NT2/D1 (cell line): ENCODE measurements at regions not wholly inside any gene's neighbourhood (a gene's known extent, or its start where the extent isn't known, plus 50 kb on each side); places are given as distances from the start of the nearest gene placed in this dataset.

Source experiments
- DNase-seq: peaks from one replicate; pipeline ENCODE4 v3.0.0-alpha.2; 2011; ENCODE audit warnings: low read depth, low spot score
- H3K27me3 ChIP-seq: 2 replicates; pipeline ENCODE4 v1.6.0; 2011; ENCODE audit warnings: mild to moderate bottlenecking; ENCODE audit not compliant: insufficient read length, insufficient read depth
- H3K36me3 ChIP-seq: 2 replicates; pipeline ENCODE4 v1.6.1; 2011; ENCODE audit warnings: mild to moderate bottlenecking, low read length, mixed read lengths; ENCODE audit not compliant: insufficient read depth, insufficient read length
- H3K4me1 ChIP-seq: 2 replicates; pipeline ENCODE4 v1.5.1; 2011; ENCODE audit not compliant: insufficient read depth, insufficient read length
- H3K4me3 ChIP-seq: 2 replicates; pipeline ENCODE4 v1.5.1; 2011; ENCODE audit warnings: low read depth; ENCODE audit not compliant: insufficient read length
- H3K9ac ChIP-seq: 2 replicates; pipeline ENCODE4 v1.6.0; 2011; ENCODE audit warnings: low read depth; ENCODE audit not compliant: insufficient read length
- H3K9me3 ChIP-seq: 2 replicates; pipeline ENCODE4 v1.5.1; 2011; ENCODE audit warnings: mild to moderate bottlenecking, low read length; ENCODE audit not compliant: insufficient read depth
- SUZ12 ChIP-seq: IDR thresholded peaks from 2 replicates; pipeline ENCODE4 v1.6.1; 2011; ENCODE audit not compliant: insufficient read length, insufficient read depth; ENCODE audit errors: extremely low read depth
- YY1 ChIP-seq: IDR thresholded peaks from 2 replicates; pipeline ENCODE4 v1.6.1; 2011; ENCODE audit not compliant: insufficient read length, insufficient read depth
- ZNF274 ChIP-seq: IDR thresholded peaks from 2 replicates; pipeline ENCODE4 v1.6.1; 2011; ENCODE audit warnings: mild to moderate bottlenecking, low read depth, low read length

DNA sequence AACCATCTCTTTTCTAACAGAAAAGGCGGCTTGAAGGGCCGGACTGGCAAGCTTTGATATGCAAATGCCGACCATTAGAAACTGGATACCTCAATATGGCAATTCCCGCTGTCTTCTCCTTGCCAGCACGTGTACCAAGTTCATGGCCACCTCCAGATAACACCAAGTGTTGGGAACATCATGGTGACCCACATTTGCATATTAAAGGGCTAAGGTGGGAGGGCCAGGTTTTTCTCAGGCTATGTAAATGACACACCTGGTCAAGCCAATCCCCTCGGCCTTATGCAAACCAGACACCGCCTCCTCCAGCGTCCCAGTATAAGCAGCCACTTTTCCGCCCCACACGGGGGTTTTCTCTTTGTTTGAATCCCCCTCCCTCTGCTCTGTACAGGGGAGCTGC is 110.7 kb downstream of the DACT2 start:
- DNase-seq = peak; percentile 77
- Histone ChIP-seq H3K9me3 (peaks cover 7% of the 10 kb centered on the region; the same call in 1 of the 2 replicates), H3K9ac (no peak overlapping the region), H3K4me1 (peaks cover 16% of the 10 kb centered on the region), H3K27me3 (peaks cover 11% of the 10 kb centered on the region), H3K4me3 (no peak overlapping the region), H3K36me3 (no peaks in the 10 kb centered on the region)
- TF ChIP-seq YY1 = no peak
- no peak for TF ChIP-seq SUZ12
- no peak for TF ChIP-seq ZNF274

DNA sequence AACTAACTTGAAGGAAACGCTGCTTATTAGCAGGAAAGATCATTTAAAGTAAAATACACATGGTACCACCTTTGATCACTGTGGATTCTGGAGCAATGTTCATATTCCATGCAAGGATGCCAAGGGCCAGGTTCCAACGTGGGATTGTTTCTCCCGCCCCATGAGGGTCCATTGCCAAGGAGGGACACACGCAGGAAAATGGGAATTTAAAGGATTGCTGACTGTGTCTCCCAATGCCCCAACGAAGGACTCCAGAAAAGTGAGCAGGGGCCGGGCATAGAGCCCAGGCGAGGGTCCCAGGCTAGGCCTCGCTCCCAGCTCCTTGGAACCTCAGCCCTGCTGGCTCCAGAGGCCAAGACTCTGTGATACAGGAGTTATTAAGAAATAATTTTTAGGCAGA is 111.2 kb downstream of the DACT2 start:
- TF ChIP-seq SUZ12 (no peak), ZNF274 (no peak), YY1 (no peak)
- no peak for DNase-seq
- peaks cover 11% of the 10 kb centered on the region for H3K27me3 ChIP-seq
- H3K36me3 ChIP-seq = no peaks in the 10 kb centered on the region
- peaks cover 16% of the 10 kb centered on the region for H3K4me1 ChIP-seq
- H3K9me3 ChIP-seq = peaks cover 7% of the 10 kb centered on the region; the same call in 1 of the 2 replicates
- H3K9ac ChIP-seq = no peak overlapping the region
- no peak overlapping the region for H3K4me3 ChIP-seq

DNA sequence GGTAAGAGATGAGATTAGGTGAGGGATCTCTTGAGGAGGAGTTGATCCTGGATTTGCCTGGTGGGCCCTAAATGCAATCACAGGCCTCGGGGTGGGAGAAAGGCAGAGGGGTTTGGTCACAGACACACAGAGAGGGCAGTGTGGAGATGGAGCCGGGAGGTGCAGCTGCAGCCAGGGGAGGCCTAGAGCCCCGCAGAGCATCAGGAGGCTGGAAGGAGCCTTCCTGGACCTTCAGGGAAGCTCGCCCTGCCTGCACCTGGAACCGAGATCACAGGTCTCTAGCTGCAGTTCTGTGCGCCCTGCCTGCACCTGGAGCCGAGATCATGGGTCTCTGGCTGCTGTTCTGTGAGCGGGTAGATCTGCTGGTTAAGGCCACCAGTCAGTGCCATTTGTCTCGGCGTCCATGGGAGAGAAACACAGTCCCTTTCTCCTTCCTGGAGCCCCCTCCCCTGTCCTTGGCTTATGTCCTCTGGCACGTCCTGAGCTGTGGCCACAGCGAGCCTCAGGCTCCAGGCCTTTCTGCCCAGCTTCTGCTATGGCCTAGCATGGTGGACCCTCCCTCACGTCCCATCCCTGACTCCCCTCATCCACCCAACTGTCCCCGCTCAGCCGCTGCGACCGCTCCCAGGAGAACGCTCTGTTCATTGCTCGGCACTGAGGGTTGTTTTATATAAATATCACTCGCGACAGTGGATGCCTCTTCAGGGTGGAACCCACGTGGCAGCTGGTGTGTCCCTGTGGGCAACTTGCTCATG is 112.0 kb downstream of the DACT2 start:
- TF ChIP-seq SUZ12 = no peak
- TF ChIP-seq YY1 = no peak
- no peak for TF ChIP-seq ZNF274
- DNase-seq = no peak
- peaks cover 16% of the 10 kb centered on the region for H3K4me1 ChIP-seq
- H3K36me3 ChIP-seq = no peaks in the 10 kb centered on the region
- peaks cover 7% of the 10 kb centered on the region; the same call in 1 of the 2 replicates for H3K9me3 ChIP-seq
- H3K4me3 ChIP-seq = no peak overlapping the region
- no peak overlapping the region for H3K9ac ChIP-seq
- H3K27me3 ChIP-seq = peaks cover 11% of the 10 kb centered on the region

DNA sequence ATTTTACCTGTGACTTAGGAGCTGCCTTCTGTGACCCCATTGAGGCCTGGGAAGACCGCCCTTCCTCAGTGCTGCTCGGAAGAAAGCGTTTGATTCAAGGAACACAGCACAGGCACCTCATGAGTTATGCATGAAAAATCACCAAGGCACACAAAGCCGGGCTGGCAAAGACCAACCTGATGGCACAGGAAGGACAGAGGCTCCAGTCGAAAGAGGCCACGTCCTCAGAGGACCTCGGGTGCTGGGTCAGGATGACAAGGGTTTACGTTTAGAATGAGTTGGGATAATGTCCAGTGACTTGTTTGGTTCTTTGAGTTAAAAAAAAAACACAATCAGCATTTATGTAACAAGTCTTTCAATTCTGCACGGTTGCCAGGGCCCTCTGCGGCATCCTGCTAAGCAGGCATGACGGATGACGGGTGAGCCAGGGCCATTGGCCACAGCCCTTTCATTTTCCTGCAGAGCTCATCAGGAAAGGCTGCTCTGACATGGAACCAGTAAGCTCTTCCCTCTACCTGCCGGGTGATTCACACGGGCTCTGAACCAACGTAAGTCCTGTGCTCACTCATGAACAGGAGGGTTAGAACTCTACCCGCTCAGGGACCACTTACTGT is 112.8 kb downstream of the DACT2 start:
- H3K9ac ChIP-seq = no peak overlapping the region
- no peaks in the 10 kb centered on the region for H3K36me3 ChIP-seq
- H3K9me3 ChIP-seq = peaks cover 7% of the 10 kb centered on the region; the same call in 1 of the 2 replicates
- DNase-seq = no peak
- TF ChIP-seq YY1 (no peak), ZNF274 (no peak), SUZ12 (no peak)
- H3K27me3 ChIP-seq = peaks cover 11% of the 10 kb centered on the region
- peaks cover 16% of the 10 kb centered on the region for H3K4me1 ChIP-seq
- no peak overlapping the region for H3K4me3 ChIP-seq

DNA sequence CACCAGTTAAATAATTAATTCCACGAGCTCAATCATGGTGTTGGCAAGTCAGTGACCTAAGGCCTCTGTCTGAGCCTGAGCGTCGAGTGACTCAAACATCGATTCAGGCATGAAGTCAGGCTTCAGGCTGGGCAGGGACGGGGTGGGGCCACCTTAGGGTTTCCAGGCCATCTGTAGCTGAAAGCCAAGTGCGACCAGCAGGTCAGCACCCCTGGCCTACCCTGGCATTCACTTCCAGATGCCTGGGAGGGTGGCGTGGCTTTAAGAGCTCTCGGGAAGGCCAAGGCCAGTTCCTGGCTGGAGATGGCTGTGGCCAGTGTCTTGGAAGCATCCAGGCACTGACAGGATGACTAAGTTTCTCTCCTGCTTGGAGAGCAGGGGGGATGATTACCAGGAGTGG is 113.4 kb downstream of the DACT2 start:
- H3K4me1 ChIP-seq = peaks cover 16% of the 10 kb centered on the region
- no peaks in the 10 kb centered on the region for H3K36me3 ChIP-seq
- peaks cover 11% of the 10 kb centered on the region for H3K27me3 ChIP-seq
- no peak for TF ChIP-seq SUZ12
- TF ChIP-seq YY1 = no peak
- no peak for TF ChIP-seq ZNF274
- peaks cover 7% of the 10 kb centered on the region; the same call in 1 of the 2 replicates for H3K9me3 ChIP-seq
- H3K9ac ChIP-seq = no peak overlapping the region
- H3K4me3 ChIP-seq = no peak overlapping the region
- no peak for DNase-seq

DNA sequence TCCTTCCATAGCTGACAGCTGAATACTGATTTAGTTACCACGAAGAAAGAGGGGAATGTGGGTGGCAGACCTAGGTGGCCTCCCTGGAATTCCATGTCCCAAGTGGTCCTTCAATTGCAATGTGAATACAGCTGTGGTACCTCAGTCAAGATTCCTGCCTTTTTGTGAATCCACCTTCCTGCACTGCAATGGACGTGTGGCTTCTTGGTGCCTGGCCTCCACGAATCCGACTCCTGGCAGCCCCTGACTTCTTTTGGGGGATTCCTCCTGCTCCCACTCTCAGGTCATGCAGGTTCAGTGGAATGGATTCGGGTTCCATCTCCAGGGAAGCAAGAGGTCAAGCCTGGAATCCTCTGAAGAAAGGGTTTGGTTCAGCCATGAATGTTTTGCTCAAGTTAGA is 117.8 kb downstream of the DACT2 start:
- no peak for DNase-seq
- H3K9me3 ChIP-seq = peaks cover 7% of the 10 kb centered on the region; the same call in 1 of the 2 replicates
- H3K4me1 ChIP-seq = no peaks in the 10 kb centered on the region
- H3K27me3 ChIP-seq = no peaks in the 10 kb centered on the region
- H3K36me3 ChIP-seq = no peaks in the 10 kb centered on the region
- H3K4me3 ChIP-seq = no peak overlapping the region
- no peak overlapping the region for H3K9ac ChIP-seq
- TF ChIP-seq SUZ12 (no peak), ZNF274 (no peak), YY1 (no peak)

DNA sequence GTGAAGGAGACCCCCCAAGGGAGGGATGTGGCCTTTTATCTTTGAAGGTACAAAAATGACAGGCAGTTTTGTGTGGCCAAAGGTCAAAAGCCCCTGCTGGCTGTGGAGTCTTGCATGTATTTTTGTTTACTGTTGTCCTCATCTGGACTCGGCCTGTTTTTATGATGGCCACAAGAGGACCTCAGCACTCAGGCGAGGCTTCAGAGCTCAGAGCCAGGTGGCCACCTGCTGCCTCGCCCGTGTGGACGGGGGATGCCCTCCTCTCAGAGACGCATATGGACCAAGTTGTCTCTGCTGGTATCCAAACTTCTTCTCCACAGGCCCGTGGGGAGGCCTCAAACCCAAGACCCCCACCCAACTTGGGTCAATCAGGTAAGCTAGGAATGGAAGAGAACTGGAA is 118.2 kb downstream of the DACT2 start:
- Histone ChIP-seq H3K27me3 (no peaks in the 10 kb centered on the region), H3K9me3 (peaks cover 6% of the 10 kb centered on the region; the same call in 1 of the 2 replicates), H3K36me3 (no peaks in the 10 kb centered on the region), H3K4me1 (no peaks in the 10 kb centered on the region), H3K9ac (no peak overlapping the region), H3K4me3 (no peak overlapping the region)
- no peak for TF ChIP-seq ZNF274
- no peak for TF ChIP-seq YY1
- no peak for TF ChIP-seq SUZ12
- no peak for DNase-seq
